ENCODE measurements at regions not wholly inside any gene's neighbourhood (a gene's known extent, or its start where the extent isn't known, plus 50 kb on each side); places are given as distances from the start of the nearest gene placed in this dataset.

DNA sequence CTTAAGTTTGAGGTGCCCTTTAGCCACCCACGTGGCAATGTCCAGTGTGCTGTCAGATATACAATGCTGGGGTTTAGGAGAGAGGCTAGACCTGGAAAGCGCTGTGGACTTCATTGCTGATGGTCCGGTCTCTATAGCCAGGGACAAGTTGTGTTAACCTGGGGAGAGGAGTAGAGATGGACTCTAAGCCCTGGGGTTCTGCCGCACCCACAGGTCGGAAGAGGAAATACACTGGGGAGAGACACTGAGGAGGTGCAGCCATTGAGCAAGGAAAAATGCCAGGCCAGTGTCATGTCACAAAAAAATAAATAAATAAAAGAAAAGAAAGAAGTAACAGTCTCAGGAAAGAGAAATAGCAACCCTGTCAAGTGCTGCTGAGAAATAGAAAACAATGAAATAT is 106.9 kb upstream of the CBLN2 start:
- TF ChIP-seq, protein P1, sequence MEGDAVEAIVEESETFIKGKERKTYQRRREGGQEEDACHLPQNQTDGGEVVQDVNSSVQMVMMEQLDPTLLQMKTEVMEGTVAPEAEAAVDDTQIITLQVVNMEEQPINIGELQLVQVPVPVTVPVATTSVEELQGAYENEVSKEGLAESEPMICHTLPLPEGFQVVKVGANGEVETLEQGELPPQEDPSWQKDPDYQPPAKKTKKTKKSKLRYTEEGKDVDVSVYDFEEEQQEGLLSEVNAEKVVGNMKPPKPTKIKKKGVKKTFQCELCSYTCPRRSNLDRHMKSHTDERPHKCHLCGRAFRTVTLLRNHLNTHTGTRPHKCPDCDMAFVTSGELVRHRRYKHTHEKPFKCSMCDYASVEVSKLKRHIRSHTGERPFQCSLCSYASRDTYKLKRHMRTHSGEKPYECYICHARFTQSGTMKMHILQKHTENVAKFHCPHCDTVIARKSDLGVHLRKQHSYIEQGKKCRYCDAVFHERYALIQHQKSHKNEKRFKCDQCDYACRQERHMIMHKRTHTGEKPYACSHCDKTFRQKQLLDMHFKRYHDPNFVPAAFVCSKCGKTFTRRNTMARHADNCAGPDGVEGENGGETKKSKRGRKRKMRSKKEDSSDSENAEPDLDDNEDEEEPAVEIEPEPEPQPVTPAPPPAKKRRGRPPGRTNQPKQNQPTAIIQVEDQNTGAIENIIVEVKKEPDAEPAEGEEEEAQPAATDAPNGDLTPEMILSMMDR (conservative IDR thresholded peaks at IDR 0.05 in 1 of 2, IDR thresholded peaks at IDR 0.05 in 1 of 2; ENCODE audit: extremely low read depth in 1 of 2, insufficient read depth in 1 of 2, low read depth in 1 of 2, low read length in 2 of 2), result no peak
- TF ChIP-seq EZH2 (IDR thresholded peaks at IDR 0.05; ENCODE audit: borderline replicate concordance, low read length), result no peak
